HTR-8/SVneo (cell line): ENCODE measurements at regions not wholly inside any gene's neighbourhood (a gene's known extent, or its start where the extent isn't known, plus 50 kb on each side); places are given as distances from the start of the nearest gene placed in this dataset.
A peak's percentile ranks its signal among the peaks of the same experiment; 100 is the strongest.
"Not testable (repeated sequence)": the region's sequence is repeated elsewhere in the genome, so short reads cannot be mapped to it uniquely, and the experiment has no call there.

Experiments
- DNase-seq: peaks from one replicate; pipeline ENCODE4 v3.0.0; 2011; ENCODE audit warnings: low spot score, mixed read lengths; ENCODE audit not compliant: insufficient read length
- FAIRE-seq: peaks from 2 replicates; lab custom pipeline; 2011; peaks lifted over from hg19 to GRCh38; lab: Jason Lieb, UNC

DNA sequence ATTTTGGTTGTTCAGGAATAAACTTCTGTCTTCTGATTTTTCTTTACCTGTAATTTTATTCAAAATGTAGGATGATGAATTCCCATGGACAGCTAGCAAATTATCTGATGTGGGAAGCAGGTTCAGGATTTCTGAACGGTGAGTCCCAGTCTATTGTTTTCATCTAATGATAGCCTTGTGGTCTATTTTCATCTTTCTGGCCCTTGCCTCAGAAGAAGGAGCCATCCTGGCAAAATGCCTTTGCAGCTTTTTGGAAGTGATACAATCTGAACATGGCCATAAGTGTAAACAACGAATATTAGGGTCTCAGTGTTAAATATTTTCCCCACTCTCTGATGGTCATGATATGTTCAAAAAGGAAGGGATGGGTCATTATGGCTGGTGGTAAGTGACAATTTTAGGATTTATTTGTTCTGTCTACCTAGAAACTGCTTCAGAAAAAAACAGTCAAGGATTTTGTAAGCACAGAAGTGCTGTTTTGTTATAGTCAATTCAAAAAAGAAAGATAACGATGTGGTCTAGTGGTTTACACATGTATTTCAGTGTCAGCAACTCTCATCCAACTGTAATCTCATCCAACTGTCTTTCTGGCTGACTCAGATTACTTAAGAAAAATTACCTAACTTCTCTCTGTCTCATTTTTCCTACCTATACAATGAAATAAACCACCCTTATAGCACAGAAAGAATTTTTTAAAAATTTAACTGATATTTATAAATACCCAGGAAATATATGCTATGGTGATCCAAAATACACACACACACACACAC is 272.6 kb upstream of the ERBB4 start:
- FAIRE-seq (no peak), DNase-seq (peak; percentile 1)

GRCh38 chr2:212797484-212798205 is 259.0 kb upstream of the ERBB4 start:
- FAIRE-seq = no peak
- no peak for DNase-seq

- FAIRE-seq (no peak), DNase-seq (no peak)
Observed at GRCh38 chr2:212794471-212794870, 255.9 kb upstream of the ERBB4 start.

GRCh38 chr2:212791569-212791968 is 253.0 kb upstream of the ERBB4 start:
- no peak for FAIRE-seq

GRCh38 chr2:212786088-212786487 is 247.5 kb upstream of the ERBB4 start:
- not testable (repeated sequence) for FAIRE-seq, DNase-seq

More at GRCh38 chr2:212791569-212791968, 253.0 kb upstream of the ERBB4 start:
- DNase-seq = no peak

DNA sequence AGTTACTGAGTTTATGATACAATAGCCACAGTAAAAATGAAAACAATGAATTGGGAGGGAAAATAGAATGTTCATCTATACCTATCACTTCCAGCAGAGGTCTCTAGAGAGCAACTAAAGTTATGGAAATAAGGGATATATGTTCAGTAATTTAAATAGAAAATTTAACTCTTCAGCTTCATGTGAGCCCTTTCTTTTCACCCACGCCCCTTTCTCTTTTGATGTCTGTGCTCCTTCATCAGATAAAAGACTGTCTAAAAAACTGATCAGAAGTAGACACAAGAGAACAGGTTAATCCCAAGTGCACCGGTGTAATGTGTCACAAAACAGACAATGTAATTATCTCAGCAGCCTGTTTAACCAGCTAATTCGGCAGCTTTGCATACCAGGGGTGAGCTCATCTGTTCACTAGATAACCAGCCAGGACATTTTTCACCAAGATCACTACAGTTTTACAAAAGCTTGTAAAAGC is 238.5 kb upstream of the ERBB4 start:
- no peak for FAIRE-seq
- peak; percentile 10 for DNase-seq

DNA sequence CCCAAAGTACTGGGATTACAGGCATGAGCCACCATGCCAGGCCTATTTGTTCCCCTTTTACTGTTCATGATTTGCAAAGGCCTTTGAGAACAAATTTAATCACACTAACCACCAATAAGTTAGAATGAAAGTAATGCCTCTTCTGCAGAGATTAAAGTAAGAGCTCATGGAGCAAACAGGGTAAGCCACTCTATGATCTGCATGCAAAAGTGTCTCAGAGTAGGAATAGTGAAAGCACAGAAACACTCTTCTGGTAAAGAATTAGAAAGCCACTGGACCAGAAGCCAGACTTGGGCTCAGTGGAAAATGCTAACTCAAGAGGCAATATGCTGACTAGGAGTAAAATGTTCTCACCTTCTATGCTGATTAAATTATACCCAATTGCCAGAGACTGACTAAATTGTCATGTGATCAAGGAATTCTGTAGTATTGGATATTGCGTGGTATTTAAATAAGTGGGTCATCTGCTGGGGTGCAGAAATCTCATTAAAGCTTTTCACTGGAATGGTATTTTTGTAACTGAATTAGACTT is 235.3 kb upstream of the ERBB4 start:
- no peak for DNase-seq
- FAIRE-seq = no peak

DNA sequence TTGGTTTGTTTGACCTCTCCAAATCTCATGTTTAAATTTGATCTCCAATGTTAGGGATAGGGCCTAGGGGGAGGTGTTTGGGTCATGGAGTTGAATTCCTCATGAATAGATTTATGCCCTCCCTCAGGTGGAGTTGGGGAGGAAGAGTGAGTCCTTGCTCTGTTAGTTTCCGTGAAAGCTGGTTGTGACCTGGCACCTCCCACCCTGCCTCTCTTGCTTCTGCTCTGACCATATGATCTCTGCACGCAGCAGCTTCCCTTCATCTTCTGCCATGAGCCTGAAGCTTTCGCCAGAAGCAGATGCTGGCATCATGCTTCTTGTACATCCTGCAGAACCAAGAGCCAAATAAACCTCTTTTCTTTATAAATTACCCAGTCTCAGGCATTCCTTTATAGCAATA is 231.6 kb upstream of the ERBB4 start:
- no peak for DNase-seq
- no peak for FAIRE-seq

DNA sequence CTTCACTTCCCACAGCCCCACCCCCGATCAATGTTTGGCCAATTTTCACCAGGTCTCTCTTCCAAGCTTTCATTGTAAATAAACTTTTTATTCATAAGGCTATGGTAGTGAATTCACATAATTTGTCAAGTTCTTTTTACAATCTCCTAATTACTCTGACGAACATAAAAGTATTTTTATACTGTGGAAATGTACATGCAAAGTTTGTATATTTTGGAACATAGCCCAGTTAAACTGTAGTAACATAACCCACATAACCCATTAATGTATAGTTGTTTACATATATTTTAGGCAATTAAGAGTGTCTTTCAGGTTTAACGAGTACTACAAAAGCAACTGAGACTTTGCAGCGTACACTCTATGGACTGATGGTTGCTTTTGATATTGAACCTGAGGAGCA is 228.3 kb upstream of the ERBB4 start:
- FAIRE-seq (no peak), DNase-seq (no peak)

DNA sequence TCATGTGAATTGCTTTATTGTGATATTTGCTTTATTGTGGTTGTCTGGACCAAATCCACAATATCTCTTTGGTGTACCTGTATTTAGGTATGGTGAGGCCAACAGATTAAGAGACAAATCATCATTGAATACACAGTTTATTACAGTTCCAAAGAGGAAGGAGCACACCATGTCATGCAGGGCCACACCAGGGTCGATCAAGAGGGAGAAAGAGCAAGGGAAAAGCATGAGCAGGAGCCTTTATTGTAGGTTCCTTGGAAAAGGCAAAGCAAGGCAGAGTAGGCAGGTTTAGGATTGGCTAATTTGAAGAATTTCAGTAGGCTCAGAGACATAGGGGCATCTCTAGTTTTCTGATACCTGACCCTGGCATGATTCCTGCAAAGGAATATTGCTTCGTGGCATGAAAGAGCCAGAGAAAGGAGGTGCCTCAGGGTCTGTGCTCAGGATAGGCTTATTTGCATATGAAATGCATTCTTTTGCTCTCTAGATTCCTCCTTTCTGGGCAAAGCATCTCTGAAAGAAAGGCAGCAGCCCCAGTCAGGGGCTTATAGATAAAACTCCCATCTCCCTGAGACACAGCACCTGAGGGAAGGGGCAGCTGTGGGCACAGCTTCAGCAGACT is 214.2 kb upstream of the ERBB4 start:
- FAIRE-seq = no peak
- no peak for DNase-seq

DNA sequence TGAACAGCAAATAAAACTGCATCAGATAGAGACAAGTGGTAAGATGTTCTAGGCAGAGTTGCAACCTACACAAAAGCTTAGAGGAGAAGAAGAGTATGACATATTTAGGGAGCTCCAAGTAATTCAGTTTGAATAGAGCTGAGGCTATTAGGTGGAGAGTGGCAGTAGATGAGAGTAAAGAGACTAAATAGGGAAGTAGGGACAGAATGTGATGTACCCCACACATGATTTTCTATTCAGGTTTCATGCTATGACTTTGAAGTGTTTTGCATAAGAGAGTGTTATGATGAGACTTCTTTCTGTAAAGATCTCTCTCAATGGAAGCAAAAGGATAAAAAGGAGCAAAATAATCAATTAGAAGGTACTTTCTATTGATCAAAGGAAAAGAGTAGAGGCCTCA is 206.8 kb upstream of the ERBB4 start:
- FAIRE-seq (no peak), DNase-seq (no peak)

- no peak for DNase-seq
- no peak for FAIRE-seq
Observed at GRCh38 chr2:212737392-212738172, 199.0 kb upstream of the ERBB4 start.

GRCh38 chr2:212736385-212736726 is 197.8 kb upstream of the ERBB4 start:
- DNase-seq = no peak
- no peak for FAIRE-seq

DNA sequence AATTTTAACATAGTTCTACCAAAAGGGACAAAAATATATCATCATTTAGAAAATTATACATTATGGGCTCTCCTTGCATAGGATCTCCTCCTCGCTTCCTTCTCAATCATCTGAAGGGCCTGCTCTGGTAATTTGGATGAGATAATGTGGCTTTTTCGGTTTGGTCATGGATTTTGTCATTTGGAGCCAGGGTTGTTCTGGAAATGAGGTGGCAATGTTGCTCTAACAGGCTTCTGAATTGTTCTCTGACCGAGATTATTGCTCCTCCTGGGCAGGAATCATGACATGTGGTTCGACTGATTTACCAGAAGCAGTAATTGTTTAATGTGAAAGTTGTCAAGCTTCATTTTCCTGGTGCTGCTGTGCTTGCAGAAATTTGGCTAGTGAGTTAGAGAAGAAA is 194.7 kb upstream of the ERBB4 start:
- FAIRE-seq (no peak), DNase-seq (no peak)

DNA sequence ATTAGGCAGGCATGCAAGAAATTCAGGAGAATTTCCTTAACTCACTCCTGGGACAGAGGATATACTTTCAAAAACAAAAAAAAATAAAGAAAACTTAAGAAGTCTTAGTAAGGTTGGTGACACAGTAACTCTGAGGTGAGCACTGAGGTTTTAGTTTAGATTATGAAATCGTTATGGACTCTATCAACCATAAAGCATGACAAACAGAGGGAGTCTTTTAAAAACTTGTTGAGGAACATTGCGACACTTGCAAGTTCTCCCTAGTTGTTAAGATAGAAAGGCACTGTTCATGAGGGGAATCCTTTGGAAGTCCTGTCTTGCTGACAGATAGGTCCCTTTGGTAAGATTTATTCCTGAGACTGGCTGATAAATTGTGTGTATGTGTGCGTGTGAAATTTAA is 194.3 kb upstream of the ERBB4 start:
- DNase-seq (no peak), FAIRE-seq (no peak)

GRCh38 chr2:212730994-212731393 is 192.4 kb upstream of the ERBB4 start:
- FAIRE-seq (no peak), DNase-seq (no peak)

- FAIRE-seq (no peak), DNase-seq (no peak)
Observed at GRCh38 chr2:212728717-212729116, 190.1 kb upstream of the ERBB4 start.

GRCh38 chr2:212727751-212728150 is 189.1 kb upstream of the ERBB4 start:
- DNase-seq = no peak
- no peak for FAIRE-seq

DNA sequence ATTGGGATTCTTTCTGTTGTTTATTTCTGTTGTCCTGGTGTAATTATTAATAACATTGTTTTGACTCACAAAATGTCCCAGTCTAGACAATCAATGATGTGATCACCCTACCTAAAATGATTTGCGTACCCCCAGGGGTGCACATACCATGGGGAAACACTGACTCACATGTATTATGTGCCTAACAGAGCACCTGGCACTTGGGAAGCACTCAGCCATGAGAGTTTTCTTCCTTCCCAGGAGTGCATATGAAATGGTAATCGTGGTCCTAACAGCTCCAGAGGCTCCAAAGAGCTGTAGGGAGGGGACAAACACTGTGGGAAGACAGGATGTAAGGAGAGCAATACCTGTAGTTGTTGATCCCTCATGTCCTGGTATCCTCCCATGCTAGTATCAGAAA is 187.8 kb upstream of the ERBB4 start:
- DNase-seq = no peak
- no peak for FAIRE-seq

DNA sequence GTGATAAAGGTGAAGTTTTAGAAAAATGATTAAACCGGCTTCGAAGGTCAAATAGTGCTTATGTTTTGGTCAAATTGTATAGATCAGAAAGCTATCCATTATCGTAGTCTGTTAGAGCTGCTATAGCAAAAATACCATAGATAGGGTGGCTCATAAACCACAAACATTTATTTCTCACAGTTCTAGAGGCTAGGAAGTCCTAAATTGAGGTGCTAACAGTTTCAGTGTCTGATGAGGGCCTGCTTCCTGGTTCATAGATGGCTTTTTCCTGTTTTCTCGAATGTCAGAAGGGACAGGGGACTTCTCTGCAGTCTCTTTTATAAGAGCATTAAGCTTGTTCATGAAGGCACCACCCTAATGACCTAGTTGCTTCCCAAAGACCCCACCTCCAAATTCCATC is 186.6 kb upstream of the ERBB4 start:
- no peak for FAIRE-seq
- DNase-seq = no peak
